ENCODE measurements at regions not wholly inside any gene's neighbourhood (a gene's known extent, or its start where the extent isn't known, plus 50 kb on each side); places are given as distances from the start of the nearest gene placed in this dataset.

DNA sequence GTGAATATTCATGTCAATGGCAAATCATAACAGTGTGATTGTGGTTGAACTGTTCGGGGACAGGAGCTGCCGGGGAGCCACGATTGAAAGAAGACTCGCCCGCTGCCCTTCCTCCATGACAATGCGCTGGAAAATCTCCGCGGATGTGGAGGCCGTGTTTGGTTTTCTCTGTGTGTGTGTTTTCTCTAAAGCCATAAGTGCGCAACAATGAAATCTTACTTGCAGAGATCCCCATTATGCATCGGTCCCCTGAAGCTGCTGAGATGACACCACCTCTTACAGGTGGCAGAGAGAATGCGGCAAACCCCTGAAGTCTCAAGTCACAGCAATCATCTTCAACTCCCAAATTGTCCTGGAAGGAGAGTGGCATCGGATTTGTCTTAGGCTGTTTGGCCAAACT lies 442.3 kb upstream of the MKI67 start:
- no peak overlapping the region for H3K4me3 ChIP-seq (replicated peaks; ENCODE audit: low read depth, low read length)
- TF ChIP-seq, protein P1, sequence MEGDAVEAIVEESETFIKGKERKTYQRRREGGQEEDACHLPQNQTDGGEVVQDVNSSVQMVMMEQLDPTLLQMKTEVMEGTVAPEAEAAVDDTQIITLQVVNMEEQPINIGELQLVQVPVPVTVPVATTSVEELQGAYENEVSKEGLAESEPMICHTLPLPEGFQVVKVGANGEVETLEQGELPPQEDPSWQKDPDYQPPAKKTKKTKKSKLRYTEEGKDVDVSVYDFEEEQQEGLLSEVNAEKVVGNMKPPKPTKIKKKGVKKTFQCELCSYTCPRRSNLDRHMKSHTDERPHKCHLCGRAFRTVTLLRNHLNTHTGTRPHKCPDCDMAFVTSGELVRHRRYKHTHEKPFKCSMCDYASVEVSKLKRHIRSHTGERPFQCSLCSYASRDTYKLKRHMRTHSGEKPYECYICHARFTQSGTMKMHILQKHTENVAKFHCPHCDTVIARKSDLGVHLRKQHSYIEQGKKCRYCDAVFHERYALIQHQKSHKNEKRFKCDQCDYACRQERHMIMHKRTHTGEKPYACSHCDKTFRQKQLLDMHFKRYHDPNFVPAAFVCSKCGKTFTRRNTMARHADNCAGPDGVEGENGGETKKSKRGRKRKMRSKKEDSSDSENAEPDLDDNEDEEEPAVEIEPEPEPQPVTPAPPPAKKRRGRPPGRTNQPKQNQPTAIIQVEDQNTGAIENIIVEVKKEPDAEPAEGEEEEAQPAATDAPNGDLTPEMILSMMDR (IDR thresholded peaks at IDR 0.05; ENCODE audit: insufficient read depth, low read length, poor library complexity, severe bottlenecking): no peak
- DNase-seq (ENCODE audit: extremely low read depth, insufficient read length): no peak
- no peaks in the 10 kb centered on the region for H3K27me3 ChIP-seq (replicated peaks; ENCODE audit: control insufficient read depth, insufficient read depth, low read length)
- no peaks in the 10 kb centered on the region for H3K36me3 ChIP-seq (ENCODE audit: control insufficient read depth, insufficient read depth, low read length)

DNA sequence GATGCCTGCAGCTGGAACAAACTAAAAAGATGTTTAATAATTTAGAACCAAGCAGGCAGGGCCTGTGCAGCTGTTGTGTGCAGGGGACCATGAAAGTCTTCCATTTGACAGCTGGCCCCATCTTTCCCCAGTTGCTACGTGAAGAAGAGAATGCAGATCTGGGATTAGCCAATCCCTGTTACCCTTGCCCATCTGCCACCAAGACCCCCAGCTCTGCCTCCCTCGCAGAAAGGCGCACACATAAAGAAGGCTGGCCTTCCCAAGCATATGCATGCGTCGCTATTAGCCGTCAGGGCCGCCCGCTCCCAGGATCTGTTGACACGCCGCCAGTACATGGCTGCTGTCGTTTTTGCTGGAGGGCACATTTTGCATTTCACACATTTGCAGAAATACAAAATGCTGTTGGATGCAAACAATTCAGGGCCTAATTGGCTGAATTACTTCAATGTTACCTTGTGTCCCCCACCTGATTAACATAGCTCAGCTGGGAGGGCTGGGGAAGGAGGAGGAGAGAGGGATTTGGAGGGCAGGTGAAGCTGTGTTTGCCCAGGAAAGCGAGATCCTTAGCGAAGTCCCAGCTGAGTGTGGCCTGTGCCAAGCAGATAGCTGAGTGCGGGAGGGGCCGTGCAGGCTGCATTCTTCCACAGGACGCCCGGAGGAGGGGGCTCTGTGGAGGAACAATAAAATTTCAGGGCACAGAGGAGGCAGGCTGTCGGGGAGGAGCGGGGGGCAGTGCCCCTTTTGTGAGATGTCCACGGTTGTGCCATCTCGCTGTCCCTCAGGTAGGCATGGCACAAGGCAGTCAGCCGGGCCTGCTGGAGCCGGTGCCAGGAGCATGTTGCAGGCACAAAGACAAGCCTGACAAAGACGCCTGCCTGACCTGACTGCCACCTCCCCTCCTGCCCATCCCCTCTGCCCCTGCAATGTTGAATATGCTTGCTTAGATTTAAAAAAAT lies 443.0 kb upstream of the MKI67 start:
- H3K36me3 ChIP-seq (ENCODE audit: control insufficient read depth, insufficient read depth, low read length): no peaks in the 10 kb centered on the region
- TF ChIP-seq, protein P1 (IDR thresholded peaks at IDR 0.05; ENCODE audit: insufficient read depth, low read length, poor library complexity, severe bottlenecking): no peak
- H3K4me3 ChIP-seq (replicated peaks; ENCODE audit: low read depth, low read length): no peak overlapping the region
- H3K27me3 ChIP-seq (replicated peaks; ENCODE audit: control insufficient read depth, insufficient read depth, low read length): no peaks in the 10 kb centered on the region
- DNase-seq (ENCODE audit: extremely low read depth, insufficient read length): no peak

DNA sequence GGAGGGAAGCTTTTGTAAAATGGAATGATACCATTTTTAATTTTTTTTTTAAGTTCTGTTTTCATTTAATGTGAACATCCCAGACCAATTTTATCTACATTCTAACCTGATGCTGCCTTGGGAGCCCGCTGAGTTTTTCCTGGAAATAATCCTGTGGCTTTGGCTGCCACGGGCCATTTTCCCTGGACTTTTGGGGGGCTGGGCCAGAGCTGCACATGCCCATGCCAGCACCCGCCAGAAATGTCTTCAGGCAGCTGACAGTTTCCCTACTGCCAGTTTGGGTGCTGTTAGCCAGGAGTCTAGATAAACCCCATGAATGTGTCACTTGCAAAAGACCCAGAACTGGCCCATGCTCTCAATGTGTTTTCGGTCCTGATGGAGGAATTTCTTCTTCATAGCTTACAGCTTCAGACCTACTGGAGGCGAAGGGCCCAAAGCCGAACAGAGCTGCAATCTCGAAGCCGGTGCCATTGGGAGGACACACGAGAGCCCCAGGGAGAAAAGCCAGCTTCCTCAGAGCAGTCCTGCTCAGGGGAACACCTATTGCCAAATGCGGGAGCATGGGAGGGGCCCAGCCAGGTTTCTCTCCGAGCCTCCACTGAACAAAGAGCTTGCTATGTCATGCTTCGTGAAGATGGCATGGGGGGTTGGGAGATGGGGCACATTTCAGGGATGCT lies 444.2 kb upstream of the MKI67 start:
- no peaks in the 10 kb centered on the region for H3K27me3 ChIP-seq (replicated peaks; ENCODE audit: control insufficient read depth, insufficient read depth, low read length)
- H3K36me3 ChIP-seq (ENCODE audit: control insufficient read depth, insufficient read depth, low read length): no peaks in the 10 kb centered on the region
- H3K4me3 ChIP-seq (replicated peaks; ENCODE audit: low read depth, low read length): no peak overlapping the region
- DNase-seq (ENCODE audit: extremely low read depth, insufficient read length): no peak
- TF ChIP-seq, protein P1 (IDR thresholded peaks at IDR 0.05; ENCODE audit: insufficient read depth, low read length, poor library complexity, severe bottlenecking): no peak

DNA sequence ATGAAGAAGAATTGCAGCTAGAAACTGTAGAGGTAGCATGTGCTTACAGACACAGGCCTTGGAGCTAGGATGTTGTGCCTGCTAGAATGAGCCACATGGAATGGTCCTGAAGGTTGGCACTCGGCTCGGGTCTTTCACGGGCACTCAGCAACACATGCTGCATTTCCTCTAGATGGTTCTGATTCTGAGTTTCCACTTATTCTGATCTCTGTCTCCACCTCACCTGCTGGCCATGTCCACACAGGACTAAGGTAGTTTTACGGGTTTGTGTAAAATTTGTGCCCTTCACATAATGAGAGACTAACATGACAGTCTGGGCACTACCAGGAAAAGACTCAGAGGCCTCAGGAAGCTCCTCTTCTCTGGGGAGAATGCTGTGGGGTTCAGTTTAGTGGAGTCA lies 444.8 kb upstream of the MKI67 start:
- H3K27me3 ChIP-seq (replicated peaks; ENCODE audit: control insufficient read depth, insufficient read depth, low read length): no peaks in the 10 kb centered on the region
- TF ChIP-seq, protein P1 (IDR thresholded peaks at IDR 0.05; ENCODE audit: insufficient read depth, low read length, poor library complexity, severe bottlenecking): no peak
- DNase-seq (ENCODE audit: extremely low read depth, insufficient read length): no peak
- H3K36me3 ChIP-seq (ENCODE audit: control insufficient read depth, insufficient read depth, low read length): no peaks in the 10 kb centered on the region
- no peak overlapping the region for H3K4me3 ChIP-seq (replicated peaks; ENCODE audit: low read depth, low read length)

DNA sequence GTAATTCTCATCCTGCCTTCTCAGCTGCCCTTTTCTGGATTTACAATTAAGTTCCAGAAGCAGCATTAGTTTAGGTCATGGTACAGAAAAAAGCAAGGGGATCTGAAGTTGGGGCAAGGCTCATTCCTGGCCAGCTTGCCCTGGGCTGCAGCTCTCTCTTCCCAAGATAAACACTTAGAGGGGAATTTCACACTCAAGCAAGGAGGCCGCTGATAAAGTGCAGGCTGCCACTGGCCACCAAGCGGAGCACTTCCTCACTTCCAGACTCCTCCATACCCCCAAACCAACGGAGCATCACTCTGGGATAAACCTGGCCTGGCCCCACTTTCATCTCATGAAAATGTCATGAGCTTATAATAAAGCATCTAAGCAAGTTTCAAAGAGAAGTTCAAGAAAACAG lies 445.5 kb upstream of the MKI67 start:
- no peak overlapping the region for H3K4me3 ChIP-seq (replicated peaks; ENCODE audit: low read depth, low read length)
- H3K36me3 ChIP-seq (ENCODE audit: control insufficient read depth, insufficient read depth, low read length): no peaks in the 10 kb centered on the region
- no peak for DNase-seq (ENCODE audit: extremely low read depth, insufficient read length)
- TF ChIP-seq, protein P1 (IDR thresholded peaks at IDR 0.05; ENCODE audit: insufficient read depth, low read length, poor library complexity, severe bottlenecking): no peak
- no peaks in the 10 kb centered on the region for H3K27me3 ChIP-seq (replicated peaks; ENCODE audit: control insufficient read depth, insufficient read depth, low read length)

Data from GM06990 (cell line).